GM03348 (cell line): ENCODE measurements at regions not wholly inside any gene's neighbourhood (a gene's known extent, or its start where the extent isn't known, plus 50 kb on each side); places are given as distances from the start of the nearest gene placed in this dataset.
"Not testable (repeated sequence)": the region's sequence is repeated elsewhere in the genome, so short reads cannot be mapped to it uniquely, and the experiment has no call there.

Experiments used
- DNase-seq: peaks from one replicate; pipeline ENCODE4 v3.0.0; 2012; ENCODE audit warnings: low spot score

- no peak for DNase-seq
These were observed 289.9 kb upstream of the RASA1 start for GRCh38 chr5:86977808-86978207.

- peak; percentile 53 for DNase-seq
These were observed 287.8 kb upstream of the RASA1 start for GRCh38 chr5:86979811-86980411.

DNA sequence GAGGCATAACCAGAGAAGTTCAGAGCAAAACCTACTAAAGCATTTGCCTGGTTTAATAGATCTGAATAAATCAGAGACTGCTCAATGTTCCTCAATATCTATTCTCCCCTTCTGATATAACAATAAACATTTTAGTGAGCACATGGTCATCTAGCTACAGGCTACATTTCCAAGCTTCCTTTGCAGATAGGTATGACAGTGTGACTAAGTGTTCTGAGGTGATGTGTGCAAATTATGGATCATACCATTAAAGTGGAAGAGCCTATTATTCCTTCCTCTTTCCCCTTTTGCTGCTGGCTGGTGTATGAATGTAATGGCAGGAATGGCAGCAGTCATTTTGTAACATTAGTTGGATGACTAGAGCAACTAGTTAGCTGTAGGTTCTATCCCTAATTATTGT lies 285.8 kb upstream of the RASA1 start:
- DNase-seq = no peak

GRCh38 chr5:86983208-86983607 lies 284.5 kb upstream of the RASA1 start:
- no peak for DNase-seq

- DNase-seq = no peak
These were observed 280.8 kb upstream of the RASA1 start for GRCh38 chr5:86986837-86987236.

- no peak for DNase-seq
These were observed 270.2 kb upstream of the RASA1 start for GRCh38 chr5:86997516-86997915.

DNA sequence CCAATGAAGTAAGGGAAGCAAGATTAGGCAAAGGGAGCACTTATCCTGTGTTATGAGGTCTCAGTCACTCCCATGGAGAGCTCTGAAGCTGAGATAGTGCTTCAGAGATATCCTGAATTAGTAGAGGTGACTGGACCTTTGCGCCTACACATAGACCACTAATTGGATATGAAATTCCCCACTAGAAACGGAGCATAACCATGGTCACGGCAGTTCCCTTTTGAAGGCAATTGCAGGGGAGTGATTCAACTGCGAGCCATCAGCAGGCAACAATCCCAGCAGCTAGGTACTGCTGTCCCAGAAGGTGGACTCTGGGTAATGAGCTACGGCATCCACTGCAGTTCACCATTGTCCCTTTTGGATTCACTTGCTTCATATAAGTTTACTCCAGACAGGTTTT lies 267.7 kb upstream of the RASA1 start:
- DNase-seq = no peak

GRCh38 chr5:87002485-87002884 lies 265.2 kb upstream of the RASA1 start:
- no peak for DNase-seq

DNA sequence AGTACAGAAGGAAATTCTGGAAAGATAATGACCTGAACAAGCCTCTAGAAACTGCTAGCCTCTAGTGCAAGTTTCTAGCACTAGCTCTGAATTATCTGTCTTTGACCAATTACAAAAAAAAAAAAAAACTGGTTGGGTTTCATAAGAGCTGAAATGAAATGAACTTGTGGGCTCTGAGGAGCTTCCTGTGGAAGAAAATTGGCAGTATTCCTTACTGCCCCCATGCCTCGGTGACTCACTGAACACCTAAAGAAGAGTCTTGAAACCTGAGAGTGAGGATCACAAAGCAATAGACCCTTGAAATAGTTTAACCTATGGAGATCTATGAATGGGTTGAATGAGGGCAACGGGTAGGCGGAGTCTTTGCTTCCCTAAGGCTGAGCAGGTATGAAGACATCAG lies 263.6 kb upstream of the RASA1 start:
- no peak for DNase-seq

DNA sequence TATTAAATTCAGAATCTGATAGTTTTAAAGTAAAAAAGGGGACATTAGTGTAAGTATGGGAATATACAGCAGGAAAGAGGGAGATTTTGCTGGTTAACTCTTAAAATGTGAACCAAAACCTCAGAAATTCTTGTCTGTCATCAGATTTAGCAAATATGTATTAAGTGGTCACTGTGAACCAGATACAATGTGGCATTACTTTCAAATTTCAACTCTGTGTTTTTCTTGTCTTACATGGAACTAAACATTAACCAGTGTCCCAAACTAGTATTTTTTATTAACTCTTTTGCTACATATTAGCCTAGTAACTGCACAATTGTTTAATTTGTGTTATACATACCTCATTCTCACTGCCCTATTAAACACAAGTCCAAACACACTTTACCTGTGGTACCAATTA lies 259.9 kb upstream of the RASA1 start:
- no peak for DNase-seq

DNA sequence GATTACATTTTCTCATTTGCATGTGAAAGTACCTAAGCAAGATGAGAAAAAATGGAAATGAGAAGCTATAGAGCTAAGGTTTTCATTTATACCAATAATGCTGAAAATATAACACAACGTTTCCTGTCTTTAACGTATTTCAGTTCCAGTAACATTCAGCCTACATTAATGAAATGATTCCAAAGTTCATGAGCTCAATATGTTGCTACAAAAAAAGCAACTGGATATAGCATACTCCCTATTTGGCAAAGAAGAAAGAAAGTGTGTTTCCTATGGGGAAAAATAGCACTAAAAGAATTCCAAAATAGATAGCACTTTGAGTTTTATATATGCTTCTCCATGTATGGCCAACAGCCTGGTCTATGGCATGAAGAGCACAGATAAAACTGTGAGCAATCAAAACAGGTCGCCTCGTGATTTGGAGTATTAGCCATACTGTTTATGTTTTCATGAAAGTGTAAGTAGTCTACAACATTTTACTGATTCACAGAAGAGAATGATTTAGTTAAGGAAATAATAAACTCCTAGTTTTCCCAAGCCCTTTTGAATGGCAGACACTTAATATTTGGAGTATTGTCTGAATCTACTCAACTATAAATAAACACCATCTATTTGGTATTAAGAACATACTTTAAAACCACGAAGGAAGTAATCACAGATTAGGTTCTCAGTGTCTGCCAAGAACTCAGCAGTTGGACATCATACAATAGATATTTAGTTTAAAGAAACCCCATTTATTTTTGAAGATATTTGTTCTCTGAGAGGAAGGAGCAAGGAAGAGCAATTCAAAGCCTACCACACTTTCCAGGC lies 258.7 kb upstream of the RASA1 start:
- peak; percentile 13 for DNase-seq

GRCh38 chr5:87010736-87011135 lies 256.9 kb upstream of the RASA1 start:
- no peak for DNase-seq

DNA sequence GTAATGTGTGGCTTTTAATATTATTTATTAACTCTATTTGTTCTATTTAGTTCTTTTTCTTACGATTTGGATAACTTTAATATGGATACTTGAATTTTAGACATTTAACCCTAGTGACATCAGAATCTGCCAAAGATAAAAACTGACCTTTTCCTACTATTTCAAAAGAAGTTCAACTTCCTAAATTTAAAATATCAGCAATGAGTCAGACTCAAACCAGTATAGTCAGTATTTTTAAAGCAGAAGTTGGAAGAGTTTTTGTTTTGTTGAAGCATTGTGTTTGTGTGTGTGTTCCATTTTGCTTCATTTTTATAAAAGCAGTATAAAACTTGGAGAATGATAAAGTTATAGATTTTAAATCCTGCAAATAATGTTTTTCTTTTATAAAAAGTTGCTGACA lies 251.8 kb upstream of the RASA1 start:
- DNase-seq = no peak

DNA sequence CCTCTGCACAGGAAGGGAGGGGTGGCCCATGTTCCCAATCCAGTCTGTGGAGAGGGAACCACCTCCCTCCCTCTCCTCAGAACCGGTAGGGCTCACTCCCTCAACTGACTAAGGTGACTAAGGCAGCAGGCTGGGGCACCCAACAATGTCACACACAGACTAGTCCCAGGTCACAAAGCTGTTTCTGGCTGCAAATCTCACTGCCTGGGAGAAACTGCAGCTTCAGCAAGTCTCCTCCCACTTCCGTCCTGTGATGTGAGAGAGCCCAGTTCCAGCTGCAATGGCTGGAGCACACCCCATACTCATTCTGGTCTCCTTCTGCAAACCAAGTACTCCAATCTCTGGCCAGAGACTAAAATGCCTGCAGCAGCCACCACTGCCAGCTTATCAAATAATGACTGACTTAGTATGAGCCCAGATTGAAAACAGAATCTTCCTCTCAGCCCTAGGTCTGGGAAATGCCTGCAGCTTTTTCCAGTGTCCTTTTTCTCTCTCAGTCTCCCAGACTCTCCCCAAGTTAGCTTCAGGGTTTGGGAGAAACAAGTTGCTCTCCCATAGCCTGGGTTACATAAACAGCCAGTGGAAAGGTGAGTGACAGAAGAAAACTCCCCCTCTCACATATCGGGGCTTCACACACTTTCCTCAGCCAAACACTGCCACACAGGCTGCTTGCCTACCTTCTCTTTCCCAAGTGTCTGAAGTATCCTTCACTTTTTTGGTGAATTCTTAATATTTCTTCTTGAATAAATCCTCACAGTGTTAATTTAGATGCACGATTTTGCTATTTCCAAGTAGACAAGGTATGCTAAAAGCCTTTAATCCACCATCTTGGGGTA lies 247.4 kb upstream of the RASA1 start:
- DNase-seq = peak; percentile 42

- no peak for DNase-seq
These were observed 245.3 kb upstream of the RASA1 start for GRCh38 chr5:87022415-87022814.

DNA sequence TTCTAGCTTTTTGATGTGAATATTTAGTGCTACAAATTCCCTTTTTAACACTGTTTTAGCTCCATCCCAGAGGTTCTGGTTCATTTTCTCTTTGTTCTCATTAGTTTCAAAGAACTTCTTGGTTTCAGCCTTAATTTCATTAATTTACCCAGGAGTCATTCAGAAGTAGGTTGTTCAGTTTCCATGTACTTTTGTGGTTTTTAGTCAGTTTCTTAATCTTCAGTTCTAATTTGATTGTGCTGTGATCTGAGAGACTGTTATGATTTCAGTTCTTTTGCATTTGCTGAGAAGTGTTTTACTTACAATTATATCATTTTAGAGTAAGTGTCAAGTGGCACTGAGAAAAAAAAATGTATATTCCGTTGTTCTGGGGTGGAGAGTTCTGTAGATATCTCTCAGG lies 240.1 kb upstream of the RASA1 start:
- no peak for DNase-seq

DNA sequence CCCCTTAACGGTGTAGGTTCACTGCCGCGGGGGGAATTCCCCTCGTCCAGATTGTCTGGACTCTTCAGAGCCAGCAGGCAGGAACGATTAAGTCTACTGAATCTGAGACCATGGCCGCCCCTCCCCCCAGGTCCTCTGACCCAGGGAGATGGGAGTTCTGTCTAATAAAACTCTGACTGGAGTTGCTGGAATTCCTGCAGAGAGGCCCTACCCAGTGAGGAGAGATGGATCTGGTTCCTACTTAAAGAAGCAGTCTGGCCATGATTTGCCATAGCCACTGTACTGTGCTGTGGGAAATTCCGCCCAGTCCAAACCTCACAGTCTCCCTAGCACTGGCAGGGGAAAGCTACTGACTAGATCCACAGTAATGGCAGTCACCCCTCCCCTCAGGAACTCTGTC lies 237.7 kb upstream of the RASA1 start:
- no peak for DNase-seq

GRCh38 chr5:87030699-87031098 lies 237.0 kb upstream of the RASA1 start:
- no peak for DNase-seq

DNA sequence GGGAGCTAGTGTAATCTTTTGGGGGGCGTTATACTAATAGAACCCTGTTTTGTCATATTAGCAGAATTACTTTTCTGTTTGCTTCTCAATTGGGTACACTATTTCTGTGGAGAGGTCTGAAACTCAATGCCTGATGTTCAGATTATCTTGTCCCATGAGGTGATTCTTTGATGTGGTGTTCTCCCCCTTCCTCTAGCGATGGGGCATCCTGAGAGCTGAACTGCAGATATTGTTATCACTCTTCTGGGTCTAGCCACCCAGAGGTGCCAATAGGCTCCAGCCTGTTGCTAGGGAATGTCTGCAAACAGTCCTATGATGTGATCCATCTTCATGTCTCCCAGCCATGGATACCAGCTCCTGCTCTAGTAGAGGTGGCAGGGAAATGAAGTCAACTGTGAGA lies 233.1 kb upstream of the RASA1 start:
- no peak for DNase-seq

DNA sequence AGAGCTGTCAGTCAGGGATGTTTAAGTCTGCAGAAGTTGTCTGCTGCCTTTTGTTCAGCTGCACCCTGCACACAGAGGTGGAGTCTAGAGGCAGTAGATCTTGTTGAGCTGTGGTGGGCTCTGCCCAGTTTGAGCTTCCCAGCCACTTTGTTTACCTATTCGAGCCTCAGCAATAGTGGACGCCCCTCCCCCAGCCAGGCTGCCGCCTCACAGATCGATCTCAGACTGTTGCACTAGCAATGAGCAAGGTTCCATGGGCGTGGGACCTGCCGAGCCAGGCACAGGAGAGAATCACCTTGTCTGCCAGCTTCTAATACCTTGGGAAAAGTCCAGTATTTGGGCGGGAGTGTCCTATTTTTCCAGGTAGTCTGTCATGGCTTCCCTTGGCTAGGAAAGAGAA lies 225.1 kb upstream of the RASA1 start:
- no peak for DNase-seq

DNA sequence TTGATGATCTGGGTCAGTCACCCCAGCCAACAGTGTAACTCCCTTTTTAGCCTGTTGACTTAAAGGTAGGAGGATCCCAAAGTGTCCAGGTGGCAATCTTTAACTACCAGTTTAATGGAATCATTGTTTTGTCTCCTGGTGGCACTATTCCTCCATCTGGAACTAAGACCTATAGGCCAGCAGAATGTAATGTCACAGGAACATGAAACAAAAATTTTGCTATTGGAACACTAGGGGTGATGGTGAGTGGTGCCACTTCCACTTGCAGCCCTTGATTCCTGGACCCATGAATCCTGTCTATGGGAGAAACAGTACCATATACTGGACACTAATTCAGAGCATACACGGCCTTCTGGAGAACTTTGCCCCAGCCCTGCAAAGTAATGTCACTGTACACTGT lies 219.5 kb upstream of the RASA1 start:
- no peak for DNase-seq

DNA sequence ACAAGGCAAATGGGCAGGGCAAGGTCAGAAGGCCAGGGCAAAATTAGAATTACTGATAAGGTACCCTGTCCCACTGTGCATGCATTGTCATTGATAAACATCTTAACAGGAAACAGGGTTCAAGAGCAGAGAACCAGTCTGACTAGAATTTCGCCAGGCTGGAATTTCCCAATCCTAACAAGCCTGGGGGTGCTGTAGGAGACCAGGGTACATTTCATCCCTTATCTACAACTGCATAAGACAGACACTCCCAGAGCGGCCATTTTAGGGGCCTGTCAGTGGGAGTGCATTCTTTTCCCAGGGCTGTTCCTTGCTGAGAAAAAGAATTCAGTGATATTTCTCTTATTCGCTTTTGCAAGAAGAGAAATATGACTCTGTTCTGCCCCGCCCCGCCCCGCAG lies 218.7 kb upstream of the RASA1 start:
- not testable (repeated sequence) for DNase-seq

DNA sequence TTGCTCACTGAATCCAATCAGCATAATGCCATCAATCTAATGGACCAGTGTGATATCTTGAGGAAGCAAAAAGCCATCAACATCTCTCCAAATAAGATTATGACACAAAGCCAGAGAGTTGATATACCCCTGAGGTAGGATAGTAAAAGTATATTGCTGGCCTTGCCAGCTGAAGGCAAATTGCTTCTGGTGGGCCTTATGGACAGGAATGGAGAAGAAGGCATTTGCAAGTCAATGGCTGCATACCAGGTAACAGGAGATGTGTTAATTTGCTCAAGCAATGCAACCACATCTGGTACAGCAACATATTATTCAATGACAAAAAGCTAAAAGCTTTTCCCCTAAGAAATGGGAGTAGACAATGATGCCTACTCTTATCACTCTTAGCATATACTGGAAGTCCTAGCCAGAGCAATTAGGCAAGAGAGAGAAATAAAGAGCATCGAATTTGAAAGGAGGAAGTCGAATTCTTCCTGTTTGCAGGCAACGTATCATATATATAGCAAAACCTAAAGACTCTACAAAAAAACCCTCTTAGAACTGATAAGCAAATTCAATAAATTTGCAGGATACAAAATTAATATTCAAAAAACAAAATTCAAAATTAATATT lies 216.1 kb upstream of the RASA1 start:
- no peak for DNase-seq
